ENCODE measurements at regions not wholly inside any gene's neighbourhood (a gene's known extent, or its start where the extent isn't known, plus 50 kb on each side); places are given as distances from the start of the nearest gene placed in this dataset.
"Not testable (repeated sequence)": the region's sequence is repeated elsewhere in the genome, so short reads cannot be mapped to it uniquely, and the experiment has no call there.

GRCh38 chr2:53610260-53610659 lies 157.3 kb upstream of the CHAC2 start:
- no peak overlapping the region for H3K27ac Mint-ChIP-seq
- CTCF ChIA-PET, result no interaction called here
- ATAC-seq (no peak), DNase-seq (no peak)
- H3K9me3 Mint-ChIP-seq (ENCODE audit: low read depth), result no peaks in the 10 kb centered on the region
- no peak overlapping the region for H3K4me3 Mint-ChIP-seq
- peaks cover 3% of the 10 kb centered on the region for H3K27me3 Mint-ChIP-seq
- no peaks in the 10 kb centered on the region for H3K36me3 Mint-ChIP-seq
- H3K4me1 Mint-ChIP-seq, result no peaks in the 10 kb centered on the region

- no peak for DNase-seq
- Mint-ChIP-seq H3K36me3 (no peaks in the 10 kb centered on the region), H3K27me3 (peaks cover 3% of the 10 kb centered on the region), H3K9me3 (ENCODE audit: low read depth) (no peaks in the 10 kb centered on the region), H3K27ac (no peak overlapping the region), H3K4me3 (no peak overlapping the region), H3K4me1 (no peaks in the 10 kb centered on the region)
- no peak for ATAC-seq
- CTCF ChIA-PET, result no interaction called here
Observed at GRCh38 chr2:53609551-53609950, 158.1 kb upstream of the CHAC2 start.

DNA sequence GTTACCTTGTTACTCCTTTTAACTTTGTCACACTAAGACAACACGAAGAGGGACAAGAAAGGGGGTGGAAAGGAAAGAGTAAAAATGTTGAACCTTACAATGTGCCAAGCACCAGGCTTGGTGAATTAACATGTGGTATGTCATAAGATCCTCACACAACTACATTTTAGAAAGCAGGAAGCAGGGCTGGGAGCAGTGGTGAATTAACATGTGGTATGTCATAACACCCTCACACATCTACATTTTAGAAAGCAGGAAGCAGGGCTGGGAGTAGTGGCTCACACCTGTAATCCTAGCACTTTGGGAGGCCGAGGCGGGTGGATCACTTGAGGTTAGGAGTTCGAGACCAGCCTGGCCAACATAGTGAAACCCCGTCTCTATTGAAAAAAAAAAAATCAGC lies 159.3 kb upstream of the CHAC2 start:
- H3K4me1 Mint-ChIP-seq, result no peaks in the 10 kb centered on the region
- H3K9me3 Mint-ChIP-seq (ENCODE audit: low read depth), result no peaks in the 10 kb centered on the region
- no peak for DNase-seq
- ATAC-seq, result no peak
- H3K27ac Mint-ChIP-seq, result no peak overlapping the region
- no peak overlapping the region for H3K4me3 Mint-ChIP-seq
- CTCF ChIA-PET, result no interaction called here
- H3K36me3 Mint-ChIP-seq, result no peaks in the 10 kb centered on the region
- peaks cover 3% of the 10 kb centered on the region for H3K27me3 Mint-ChIP-seq

- H3K4me3 Mint-ChIP-seq, result no peak overlapping the region
- CTCF ChIA-PET, result no interaction called here
- H3K27ac Mint-ChIP-seq, result no peak overlapping the region
- no peaks in the 10 kb centered on the region for H3K27me3 Mint-ChIP-seq
- H3K36me3 Mint-ChIP-seq, result no peaks in the 10 kb centered on the region
- H3K4me1 Mint-ChIP-seq, result no peaks in the 10 kb centered on the region
- ATAC-seq (no peak), DNase-seq (no peak)
- H3K9me3 Mint-ChIP-seq (ENCODE audit: low read depth), result no peaks in the 10 kb centered on the region
Observed at GRCh38 chr2:53600815-53601214, 166.8 kb upstream of the CHAC2 start.

DNA sequence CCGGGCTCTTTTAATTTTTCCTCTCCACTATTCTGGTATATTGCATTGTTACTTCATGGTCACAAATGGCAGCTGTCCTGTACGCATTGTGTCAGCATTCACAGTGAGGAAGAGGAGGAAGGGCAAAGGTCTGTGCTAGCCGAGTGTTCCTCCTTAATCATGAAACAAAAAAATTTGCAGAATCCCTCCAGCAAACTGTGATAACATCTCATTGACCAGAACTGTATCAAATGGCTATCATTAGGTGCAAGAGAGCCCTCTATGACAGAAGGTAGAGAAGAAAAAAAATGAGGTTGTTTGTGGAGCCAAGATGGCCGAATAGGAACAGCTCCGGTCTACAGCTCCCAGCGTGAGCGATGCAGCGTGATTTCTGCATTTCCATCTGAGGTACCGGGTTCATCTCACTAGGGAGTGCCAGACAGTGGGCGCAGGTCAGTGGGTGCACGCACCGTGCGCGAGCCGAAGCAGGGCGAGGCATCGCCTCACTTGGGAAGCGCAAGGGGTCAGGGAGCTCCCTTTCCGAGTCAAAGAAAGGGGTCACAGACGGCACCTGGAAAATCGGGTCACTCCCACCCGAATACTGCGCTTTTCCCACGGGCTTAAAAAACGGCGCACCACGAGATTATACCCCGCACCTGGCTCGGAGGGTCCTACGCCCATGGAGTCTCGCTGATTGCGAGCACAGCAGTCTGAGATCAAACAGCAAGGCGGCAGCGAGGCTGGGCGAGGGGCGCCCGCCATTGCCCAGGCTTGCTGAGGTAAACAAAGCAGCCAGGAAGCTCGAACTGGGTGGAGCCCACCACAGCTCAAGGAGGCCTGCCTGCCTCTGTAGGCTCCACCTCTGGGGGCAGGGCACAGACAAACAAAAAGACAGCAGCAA lies 180.6 kb upstream of the CHAC2 start:
- H3K27me3 Mint-ChIP-seq; H3K9me3 Mint-ChIP-seq (ENCODE audit: low read depth); ATAC-seq; CTCF ChIA-PET; H3K36me3 Mint-ChIP-seq; H3K4me1 Mint-ChIP-seq; DNase-seq; H3K27ac Mint-ChIP-seq: not testable (repeated sequence)
- H3K4me3 Mint-ChIP-seq, result peak overlapping the region; percentile 26

- Mint-ChIP-seq H3K36me3 (no peaks in the 10 kb centered on the region), H3K4me1 (no peaks in the 10 kb centered on the region), H3K4me3 (no peak overlapping the region), H3K27me3 (no peaks in the 10 kb centered on the region), H3K9me3 (ENCODE audit: low read depth) (no peaks in the 10 kb centered on the region), H3K27ac (no peak overlapping the region)
- DNase-seq (no peak), ATAC-seq (no peak)
- CTCF ChIA-PET, result no interaction called here
Observed at GRCh38 chr2:53584986-53585385, 182.6 kb upstream of the CHAC2 start.

DNA sequence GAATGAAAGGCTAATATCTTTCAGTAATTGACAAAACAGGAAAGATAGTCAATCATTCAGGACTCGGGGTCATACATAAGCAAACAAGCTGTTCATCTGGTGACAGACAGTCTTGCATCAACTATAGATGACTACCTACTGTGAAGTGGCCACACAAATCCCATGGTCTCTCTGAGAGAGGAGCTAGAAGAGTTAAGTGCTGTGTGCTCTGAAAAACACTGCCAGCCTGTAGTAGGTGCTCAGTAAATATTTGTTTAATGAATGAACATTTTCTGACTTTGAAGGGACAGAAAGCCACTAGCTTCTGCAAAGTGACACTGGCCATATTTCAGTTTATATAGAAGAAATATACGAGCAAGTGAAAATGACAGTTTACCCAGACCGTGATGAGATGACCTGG lies 184.0 kb upstream of the CHAC2 start:
- H3K36me3 Mint-ChIP-seq, result no peaks in the 10 kb centered on the region
- no peak for ATAC-seq
- H3K4me3 Mint-ChIP-seq, result no peak overlapping the region
- H3K9me3 Mint-ChIP-seq (ENCODE audit: low read depth), result no peaks in the 10 kb centered on the region
- H3K27ac Mint-ChIP-seq, result no peak overlapping the region
- no peak for DNase-seq
- CTCF ChIA-PET, result no interaction called here
- no peaks in the 10 kb centered on the region for H3K27me3 Mint-ChIP-seq
- H3K4me1 Mint-ChIP-seq, result no peaks in the 10 kb centered on the region

- no peaks in the 10 kb centered on the region for H3K4me1 Mint-ChIP-seq
- no peak overlapping the region for H3K27ac Mint-ChIP-seq
- no peaks in the 10 kb centered on the region for H3K36me3 Mint-ChIP-seq
- CTCF ChIA-PET, result no interaction called here
- no peak for DNase-seq
- no peaks in the 10 kb centered on the region for H3K9me3 Mint-ChIP-seq (ENCODE audit: low read depth)
- ATAC-seq, result no peak
- H3K4me3 Mint-ChIP-seq, result no peak overlapping the region
- no peaks in the 10 kb centered on the region for H3K27me3 Mint-ChIP-seq
Observed at GRCh38 chr2:53582556-53582955, 185.0 kb upstream of the CHAC2 start.

DNA sequence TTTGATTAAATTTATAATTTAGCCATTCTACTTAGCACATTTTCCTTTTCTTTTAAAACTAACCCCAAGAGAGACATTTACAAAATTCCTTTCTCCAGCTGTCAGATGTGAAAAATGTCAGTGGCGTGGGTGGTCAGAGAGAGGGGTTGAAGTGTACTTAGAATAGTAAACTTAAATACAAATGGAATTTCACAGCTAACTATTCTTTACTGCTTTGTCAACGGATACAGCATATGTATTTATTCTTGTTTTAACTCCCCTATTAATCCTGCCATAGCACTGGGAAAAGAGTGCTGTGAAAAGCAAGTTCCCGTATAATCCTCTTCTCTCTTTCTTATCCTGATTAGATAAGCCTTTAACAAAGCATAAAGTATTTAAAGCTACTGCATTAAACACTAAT lies 191.4 kb upstream of the CHAC2 start:
- Mint-ChIP-seq H3K36me3 (no peaks in the 10 kb centered on the region), H3K4me3 (no peak overlapping the region), H3K27ac (no peak overlapping the region), H3K4me1 (no peaks in the 10 kb centered on the region), H3K9me3 (ENCODE audit: low read depth) (no peaks in the 10 kb centered on the region), H3K27me3 (peaks cover 10% of the 10 kb centered on the region)
- no peak for DNase-seq
- CTCF ChIA-PET, result no interaction called here
- ATAC-seq, result no peak

DNA sequence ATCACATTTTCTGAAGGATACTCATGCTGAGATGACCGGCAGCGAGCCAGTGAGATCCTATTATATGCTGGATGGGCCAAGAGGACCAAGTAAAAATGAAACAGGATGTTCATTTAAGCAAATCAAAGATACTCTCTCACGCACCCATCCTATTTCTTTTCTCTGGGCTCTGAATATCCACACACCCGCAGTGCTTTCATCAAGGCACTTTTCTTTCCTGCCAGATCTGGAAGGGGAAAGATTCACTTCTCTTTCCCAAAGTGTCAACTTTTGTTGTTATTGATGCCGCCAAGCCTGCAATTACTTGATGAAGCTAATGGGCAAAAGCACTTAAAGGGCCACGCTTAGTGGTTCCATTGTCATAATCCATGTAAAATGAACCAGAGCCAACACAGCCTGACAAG lies 191.9 kb upstream of the CHAC2 start:
- no peak for DNase-seq
- CTCF ChIA-PET, result no interaction called here
- Mint-ChIP-seq H3K4me1 (no peaks in the 10 kb centered on the region), H3K4me3 (no peak overlapping the region), H3K27me3 (peaks cover 10% of the 10 kb centered on the region), H3K36me3 (no peaks in the 10 kb centered on the region), H3K9me3 (ENCODE audit: low read depth) (no peaks in the 10 kb centered on the region), H3K27ac (no peak overlapping the region)
- no peak for ATAC-seq

DNA sequence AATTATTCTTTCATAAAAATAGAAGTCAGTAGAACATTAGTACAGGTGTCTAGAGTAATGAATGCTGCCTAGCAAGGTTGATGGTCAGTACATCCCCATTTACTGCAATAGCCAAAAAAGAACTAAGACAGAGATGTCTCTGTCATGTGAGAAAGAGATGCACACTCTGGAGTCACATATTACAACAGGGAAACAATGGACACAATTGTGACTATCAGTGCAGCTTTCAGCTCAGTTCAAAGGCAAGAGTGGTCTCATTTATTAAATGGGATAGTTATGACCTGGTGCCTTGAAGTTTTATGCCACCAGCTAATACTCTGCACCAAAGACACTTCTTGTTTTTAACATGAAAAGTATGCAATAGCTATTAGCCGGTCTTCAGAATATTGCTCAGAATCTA lies 194.9 kb upstream of the CHAC2 start:
- Mint-ChIP-seq H3K9me3 (ENCODE audit: low read depth) (no peaks in the 10 kb centered on the region), H3K4me1 (no peaks in the 10 kb centered on the region), H3K4me3 (no peak overlapping the region), H3K27me3 (peaks cover 10% of the 10 kb centered on the region), H3K27ac (no peak overlapping the region), H3K36me3 (no peaks in the 10 kb centered on the region)
- CTCF ChIA-PET, result no interaction called here
- no peak for ATAC-seq
- no peak for DNase-seq

- ATAC-seq (no peak), DNase-seq (no peak)
- Mint-ChIP-seq H3K4me1 (no peaks in the 10 kb centered on the region), H3K9me3 (ENCODE audit: low read depth) (no peaks in the 10 kb centered on the region), H3K27ac (no peak overlapping the region), H3K36me3 (no peaks in the 10 kb centered on the region), H3K4me3 (no peak overlapping the region), H3K27me3 (no peaks in the 10 kb centered on the region)
- CTCF ChIA-PET, result no interaction called here
Observed at GRCh38 chr2:53569957-53570727, 197.5 kb upstream of the CHAC2 start.

- no peaks in the 10 kb centered on the region for H3K36me3 Mint-ChIP-seq
- no peak overlapping the region for H3K4me3 Mint-ChIP-seq
- no peaks in the 10 kb centered on the region for H3K27me3 Mint-ChIP-seq
- no peaks in the 10 kb centered on the region for H3K9me3 Mint-ChIP-seq (ENCODE audit: low read depth)
- H3K4me1 Mint-ChIP-seq, result no peaks in the 10 kb centered on the region
- H3K27ac Mint-ChIP-seq, result no peak overlapping the region
- DNase-seq (no peak), ATAC-seq (no peak)
- CTCF ChIA-PET, result no interaction called here
Observed at GRCh38 chr2:53568469-53568868, 199.1 kb upstream of the CHAC2 start.

GRCh38 chr2:53567073-53567472 lies 200.5 kb upstream of the CHAC2 start:
- H3K27me3 Mint-ChIP-seq, result no peaks in the 10 kb centered on the region
- no peaks in the 10 kb centered on the region for H3K36me3 Mint-ChIP-seq
- CTCF ChIA-PET, result no interaction called here
- no peaks in the 10 kb centered on the region for H3K9me3 Mint-ChIP-seq (ENCODE audit: low read depth)
- H3K27ac Mint-ChIP-seq, result no peak overlapping the region
- no peaks in the 10 kb centered on the region for H3K4me1 Mint-ChIP-seq
- no peak overlapping the region for H3K4me3 Mint-ChIP-seq
- ATAC-seq (no peak), DNase-seq (no peak)
